Activated CD4-positive, alpha-beta T cell treated with anti-CD3 and anti-CD28 coated beads, Interleukin-2, amount 50 U/mL, for 1 hour (primary cell): ENCODE measurements at regions not wholly inside any gene's neighbourhood (a gene's known extent, or its start where the extent isn't known, plus 50 kb on each side); places are given as distances from the start of the nearest gene placed in this dataset.

ENCODE experiments used
- DNase-seq: peaks from one replicate; pipeline ENCODE4 v3.0.0-alpha.2; 2020

DNA sequence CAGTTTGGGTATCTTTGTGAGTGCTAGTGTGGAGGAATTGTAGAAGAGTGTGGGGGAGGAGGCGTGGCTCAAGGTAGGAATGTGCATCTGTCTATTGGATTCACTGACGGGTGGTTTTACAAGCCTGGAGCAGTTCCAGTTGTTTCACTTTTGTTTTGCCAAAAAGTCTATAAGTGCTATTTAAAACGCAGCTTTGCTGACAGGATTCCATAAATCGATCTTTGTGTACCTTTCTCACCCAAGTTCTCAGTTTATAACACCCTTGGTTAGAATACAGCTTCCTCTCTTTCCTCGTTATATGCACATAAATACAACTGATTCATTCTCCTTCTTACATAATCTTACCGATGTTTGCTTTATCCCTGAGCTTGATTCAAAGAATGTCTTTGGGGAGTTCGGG lies 123.2 kb upstream of the UBE2E2 start:
- no peak for DNase-seq

DNA sequence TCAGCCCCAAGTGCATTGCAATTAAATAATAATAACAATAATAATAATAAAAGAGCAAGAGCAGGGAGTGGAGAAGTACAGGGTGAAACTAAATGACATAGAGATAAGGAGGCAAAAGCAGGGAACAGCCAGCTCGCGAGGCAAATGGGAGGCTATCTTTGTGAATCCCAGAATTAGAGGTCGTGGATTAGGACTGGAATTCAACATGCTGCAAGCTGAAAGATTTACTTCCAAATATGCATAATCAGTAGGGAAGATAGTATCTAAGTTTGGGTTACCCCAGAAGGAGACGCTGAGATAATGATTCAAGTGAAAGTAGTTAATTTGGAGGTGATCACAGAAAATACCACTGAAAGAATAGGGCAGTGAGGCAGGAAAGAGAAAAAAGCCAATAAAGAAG lies 119.4 kb upstream of the UBE2E2 start:
- no peak for DNase-seq

DNA sequence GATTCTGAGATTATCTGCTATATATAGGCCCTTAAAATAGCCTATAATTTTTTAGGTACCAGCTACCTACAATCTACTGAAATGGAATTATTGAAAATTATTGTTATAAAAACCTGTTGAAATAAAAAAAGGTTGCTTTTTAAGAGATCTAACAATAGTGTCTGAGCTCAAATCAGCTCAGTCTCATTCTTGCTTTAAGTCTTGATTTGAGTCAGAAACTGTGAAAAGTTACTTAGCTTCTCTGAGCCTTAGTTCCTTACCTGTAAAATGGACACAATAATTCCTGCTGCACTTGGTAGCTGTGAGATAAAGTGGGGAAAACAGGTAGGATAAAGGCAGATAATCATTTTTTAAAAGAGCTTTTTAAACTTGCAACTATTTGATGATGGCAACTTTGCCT lies 118.8 kb upstream of the UBE2E2 start:
- DNase-seq = no peak

DNA sequence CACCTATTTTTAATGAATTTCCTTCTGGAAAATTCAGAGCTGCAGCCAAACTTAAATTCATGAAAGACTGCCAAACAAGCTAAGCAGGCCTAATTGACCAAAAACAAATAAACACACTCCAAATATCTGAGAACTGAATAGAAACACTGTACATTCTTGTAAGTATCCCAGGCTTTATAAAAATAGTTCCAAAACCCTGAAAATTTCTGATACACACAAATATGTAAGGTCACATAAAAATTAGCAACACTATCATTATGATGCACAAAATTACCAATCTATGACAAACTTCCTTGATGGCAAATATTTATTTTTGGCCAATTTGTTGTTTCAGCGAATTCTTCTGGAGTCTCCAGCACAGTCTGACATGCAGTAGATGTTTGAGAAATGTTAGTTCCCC lies 117.9 kb upstream of the UBE2E2 start:
- DNase-seq = no peak

DNA sequence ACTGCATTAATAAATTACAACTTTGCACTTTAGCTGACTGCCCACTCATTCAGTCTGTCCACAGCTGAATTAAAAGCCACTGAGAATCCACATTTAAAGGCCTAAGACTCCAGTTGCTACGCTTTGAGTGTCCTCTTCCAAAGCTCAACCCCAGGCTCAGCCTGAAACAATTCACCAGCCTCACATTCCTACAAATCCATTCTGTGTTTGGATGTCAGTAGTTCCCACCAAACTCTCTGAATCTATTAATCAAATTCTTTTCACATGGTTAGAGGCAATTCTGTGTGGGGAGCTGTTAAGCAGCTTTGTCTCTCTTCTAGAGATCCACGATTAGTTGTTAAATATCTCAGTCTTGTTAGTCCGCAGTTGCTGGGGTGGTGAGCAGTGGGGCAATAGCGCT lies 116.8 kb upstream of the UBE2E2 start:
- no peak for DNase-seq

DNA sequence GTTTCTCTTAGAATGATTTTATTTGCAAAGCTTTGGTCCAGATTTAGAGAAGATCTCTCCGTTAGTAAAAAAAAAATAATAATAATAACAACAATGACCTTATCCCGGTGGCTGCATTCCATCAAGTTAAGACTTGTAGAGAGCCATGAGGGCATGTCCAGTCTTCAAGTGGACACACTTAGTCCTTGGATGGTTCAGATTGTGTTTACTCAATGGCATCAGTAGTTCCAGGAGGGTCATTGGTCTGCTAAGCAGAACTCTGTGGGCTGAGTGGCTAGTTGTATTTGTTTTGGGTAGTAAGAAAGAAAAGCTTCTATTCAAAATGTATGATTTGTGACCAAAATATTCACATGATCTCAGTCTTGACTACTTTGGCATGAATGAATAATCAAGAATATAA lies 116.3 kb upstream of the UBE2E2 start:
- no peak for DNase-seq

DNA sequence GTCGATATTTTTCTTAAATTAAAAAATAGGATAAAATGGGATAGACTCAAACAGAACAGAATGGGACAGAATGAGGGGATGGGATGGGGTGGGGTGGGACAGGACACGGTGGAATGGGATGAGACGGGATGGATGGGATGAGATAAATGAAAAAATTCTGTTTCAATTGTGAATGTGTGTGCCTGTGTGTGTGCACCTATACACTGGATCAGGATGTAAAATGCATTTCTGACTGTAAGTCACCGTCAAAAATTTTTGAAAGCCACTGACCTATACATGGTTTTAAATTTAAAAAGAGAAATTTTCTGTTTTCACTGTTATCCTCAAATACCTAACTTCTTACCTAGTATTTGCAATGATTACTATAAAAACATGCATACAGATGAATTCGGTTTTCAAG lies 108.7 kb upstream of the UBE2E2 start:
- no peak for DNase-seq

DNA sequence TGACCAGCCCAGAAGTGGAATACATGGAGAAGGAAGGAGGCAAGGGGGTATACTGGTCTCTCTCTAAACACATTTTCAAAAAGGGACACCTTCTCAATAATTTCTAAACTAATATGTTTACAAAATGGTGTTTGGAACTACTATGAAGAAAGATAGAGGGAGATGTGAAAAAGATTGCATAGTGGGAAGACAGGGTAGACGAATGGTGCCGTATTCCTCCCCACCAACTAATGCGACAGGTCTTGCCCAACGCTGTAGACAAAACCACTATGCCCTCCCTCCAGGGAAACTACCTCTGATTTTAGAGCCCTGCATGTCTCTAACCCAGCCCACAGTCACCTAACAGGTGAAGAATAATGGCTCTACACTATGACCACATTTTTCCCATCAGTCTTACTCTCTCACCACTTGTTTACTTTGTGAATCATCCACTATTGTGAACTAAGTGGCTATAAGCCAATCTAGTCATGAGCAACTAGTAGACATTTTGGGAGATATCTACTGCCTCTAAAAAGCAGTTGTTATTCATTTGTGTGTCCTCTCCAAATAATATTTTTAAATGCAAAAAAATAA lies 108.2 kb upstream of the UBE2E2 start:
- no peak for DNase-seq

DNA sequence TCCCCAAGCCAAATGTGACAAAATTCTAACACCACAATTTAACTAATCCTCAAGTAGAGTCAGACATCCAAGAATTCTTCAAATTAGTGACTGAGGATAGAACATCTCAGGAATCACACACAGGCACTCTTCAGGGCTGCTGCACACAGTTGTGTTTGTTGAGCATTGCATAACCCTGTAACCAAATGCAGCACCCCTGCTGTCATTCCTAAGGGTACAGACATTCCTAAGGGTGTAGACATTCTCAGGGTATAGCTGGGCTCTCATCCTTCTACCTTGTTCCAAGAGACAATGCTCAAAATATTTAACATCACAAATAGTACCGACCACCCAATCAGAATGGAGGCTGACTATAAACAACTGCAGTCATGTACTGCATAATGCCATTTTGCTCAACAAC lies 107.1 kb upstream of the UBE2E2 start:
- no peak for DNase-seq

DNA sequence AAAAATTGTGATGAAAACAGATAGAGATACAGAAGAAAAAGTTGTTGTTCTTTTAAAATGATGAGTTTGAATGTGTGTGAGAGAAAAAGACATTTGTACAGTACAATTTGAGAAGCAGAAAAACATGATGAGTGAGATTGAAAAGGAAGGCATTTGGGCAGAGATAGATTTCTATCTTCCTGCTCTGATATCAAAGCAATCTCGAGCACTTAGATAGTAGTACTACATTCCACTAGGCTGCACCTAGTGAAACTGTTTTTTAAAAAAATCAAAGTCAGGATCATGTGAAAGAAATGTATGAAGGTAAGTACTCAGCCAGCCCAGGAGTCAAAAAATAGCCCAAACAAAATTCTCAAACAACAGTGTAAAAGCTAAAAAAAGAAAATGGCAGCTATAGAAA lies 104.1 kb upstream of the UBE2E2 start:
- no peak for DNase-seq

DNA sequence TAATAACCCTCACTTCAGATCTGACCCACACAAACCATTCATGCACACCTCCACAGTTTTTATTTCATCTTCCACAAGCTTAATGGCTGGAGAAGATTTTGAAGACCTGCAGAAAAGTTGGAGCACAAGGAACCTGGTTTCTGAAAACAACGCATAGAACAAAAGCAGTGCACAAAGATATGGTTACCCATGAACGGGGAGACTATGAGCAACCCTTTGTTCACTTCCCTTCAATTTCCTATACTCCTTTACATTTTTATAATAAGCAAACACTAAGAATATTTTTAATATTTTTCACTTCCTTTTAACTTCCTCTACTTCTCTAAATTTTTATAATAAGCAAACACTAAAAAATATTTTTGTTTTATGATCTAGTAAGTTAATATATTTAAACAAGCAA lies 103.5 kb upstream of the UBE2E2 start:
- DNase-seq = no peak

DNA sequence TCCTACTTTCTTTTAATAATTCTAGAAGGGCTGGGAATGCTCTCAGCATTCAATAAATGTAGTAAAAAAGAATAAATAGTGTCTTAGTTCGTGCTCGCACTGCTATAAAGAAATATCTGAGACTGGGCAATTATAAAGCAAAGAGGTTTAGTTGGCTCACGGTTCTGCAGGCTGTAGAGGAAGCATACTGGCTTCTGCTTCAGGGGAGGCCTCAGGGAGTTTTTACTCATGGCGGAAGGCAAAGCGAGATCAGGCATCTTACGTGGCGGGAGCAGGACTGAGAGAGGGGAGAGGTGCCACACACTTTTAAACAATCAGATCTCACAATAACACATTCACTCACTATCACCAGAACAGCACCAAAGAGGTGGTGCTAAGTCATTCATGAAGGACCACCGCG lies 103.0 kb upstream of the UBE2E2 start:
- DNase-seq = no peak

DNA sequence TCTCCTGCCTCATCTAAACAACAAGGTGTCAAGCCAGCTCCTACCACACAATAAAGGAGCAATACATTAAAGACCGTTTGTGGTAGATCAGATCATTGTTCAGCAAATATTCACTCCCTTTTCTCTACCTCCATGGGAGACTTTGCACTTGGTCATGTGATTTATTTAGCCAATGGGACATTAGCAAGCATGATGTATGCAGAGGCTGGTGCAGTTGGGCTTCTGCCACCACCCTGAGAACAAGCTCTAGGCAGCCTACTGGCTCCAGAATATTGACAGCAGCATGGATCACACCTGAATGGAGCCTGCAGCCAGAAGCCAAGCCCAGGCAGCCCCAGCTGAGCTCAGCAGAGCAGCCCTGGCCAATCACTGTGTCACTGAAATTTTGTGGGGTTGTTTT lies 99.4 kb upstream of the UBE2E2 start:
- no peak for DNase-seq

DNA sequence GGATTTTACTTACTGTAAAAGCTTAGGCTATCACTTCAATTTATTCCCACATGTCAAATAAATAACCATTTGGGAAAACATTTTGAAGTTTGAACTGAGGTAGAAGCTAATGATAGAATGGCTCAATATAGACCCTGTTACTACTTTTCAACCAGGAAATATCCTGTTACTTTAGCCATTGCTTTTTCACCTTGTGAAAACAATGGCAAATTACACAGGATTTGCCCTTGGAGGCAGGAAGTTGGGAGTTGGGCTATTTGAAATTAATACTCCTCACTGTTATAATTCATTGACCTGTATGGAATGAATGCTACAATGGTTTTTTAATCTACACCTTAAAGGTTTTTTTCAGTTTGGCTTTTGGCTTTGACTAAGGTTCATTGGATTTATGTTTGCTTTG lies 98.1 kb upstream of the UBE2E2 start:
- DNase-seq = no peak

DNA sequence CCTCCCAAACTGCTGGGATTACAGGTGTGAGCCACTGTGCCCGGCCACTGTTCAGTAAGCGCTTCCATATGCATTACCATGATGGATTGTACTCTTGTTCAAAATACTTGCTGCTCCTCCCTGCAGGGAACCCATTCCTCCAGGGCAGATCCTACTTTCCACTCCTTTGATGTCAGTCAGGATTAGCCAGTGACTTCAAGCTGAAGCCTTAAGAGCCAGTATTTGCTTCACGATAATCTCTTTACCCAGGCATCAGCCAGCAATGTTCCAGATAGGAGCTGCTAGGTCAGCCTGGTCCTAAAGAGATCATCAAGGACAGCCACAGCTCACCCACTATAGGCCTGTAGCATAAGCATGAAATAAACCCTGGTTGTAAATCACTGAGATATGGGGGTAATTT lies 96.5 kb upstream of the UBE2E2 start:
- DNase-seq = no peak

DNA sequence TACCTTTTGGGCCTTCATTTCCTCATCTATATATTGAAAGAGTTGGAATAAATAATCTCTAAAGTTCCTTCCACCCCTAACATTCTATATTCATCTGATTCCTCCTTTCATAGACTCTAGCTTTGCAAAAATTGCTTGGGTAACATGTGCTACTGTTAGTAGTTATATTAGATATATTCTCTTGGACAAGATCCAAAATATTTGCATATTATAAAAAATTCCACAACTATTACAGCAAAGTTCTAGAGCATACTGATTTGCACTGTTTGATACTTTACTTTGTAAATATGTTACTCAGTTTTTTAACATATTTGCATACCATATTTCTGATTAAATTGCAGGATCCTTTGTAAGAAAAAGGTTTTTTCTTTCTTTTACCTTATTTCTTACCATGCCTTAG lies 95.9 kb upstream of the UBE2E2 start:
- no peak for DNase-seq

DNA sequence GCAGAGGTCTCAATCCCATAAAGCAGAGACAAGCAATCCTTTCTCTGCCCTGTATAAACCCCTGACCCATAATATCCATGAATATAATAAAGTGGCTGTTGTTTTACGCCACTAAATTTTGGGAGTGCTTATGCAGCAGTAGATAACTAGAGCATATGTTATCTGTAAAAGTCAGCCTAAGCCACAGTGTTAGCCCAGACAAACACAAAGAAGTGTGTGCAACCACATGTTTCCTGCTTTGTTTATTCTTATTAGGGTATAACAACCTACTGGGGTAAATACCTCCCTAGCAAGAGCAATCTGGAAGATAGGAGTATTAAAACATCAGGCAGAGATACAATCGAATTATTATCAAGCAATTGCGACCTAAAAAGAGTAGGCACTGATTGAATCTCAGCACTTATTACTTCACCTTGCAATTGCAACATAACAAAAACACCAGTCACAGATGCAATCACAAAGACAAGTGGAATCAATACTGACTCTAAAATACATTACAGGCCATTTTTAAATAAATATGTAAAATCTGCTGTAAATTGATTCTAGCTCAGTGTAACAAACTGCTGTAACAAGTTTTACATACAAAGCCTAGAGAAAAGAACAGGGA lies 94.6 kb upstream of the UBE2E2 start:
- no peak for DNase-seq

DNA sequence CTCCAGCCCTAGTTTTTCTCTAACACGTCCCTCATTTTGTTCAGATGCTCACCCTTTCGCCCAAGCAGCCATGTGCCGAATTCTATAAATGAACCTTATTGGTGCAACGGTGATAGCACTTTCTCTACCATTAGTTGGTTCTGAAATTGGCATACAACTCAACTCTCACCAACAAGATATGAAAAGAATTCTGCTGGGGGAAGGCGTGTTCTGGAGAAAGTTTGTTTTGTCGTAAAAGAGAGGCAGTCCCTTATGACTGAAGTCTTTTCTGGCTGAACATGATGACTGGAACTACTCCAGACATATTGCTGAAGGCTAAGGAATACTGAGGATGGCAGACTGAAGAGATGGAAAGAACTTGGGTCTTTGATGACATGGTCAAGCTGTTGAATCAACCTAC lies 91.8 kb upstream of the UBE2E2 start:
- no peak for DNase-seq

DNA sequence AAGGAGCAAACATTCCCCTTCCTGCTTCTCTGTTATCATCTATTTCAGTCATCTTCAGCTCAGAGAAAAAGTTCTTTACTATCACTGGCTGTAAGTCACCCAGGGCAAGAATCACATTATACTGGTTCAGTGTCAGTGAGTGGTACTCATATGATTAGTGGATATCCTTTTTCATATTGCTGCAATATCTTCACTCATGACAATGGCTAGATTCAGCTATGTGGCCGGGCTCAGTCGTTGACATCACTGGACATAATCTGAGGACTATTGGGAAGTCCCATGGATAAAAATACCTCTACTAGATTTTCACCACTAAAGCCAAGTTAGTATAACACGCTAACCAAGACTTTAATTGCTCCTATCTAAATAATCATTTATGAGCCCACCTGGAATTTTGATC lies 91.3 kb upstream of the UBE2E2 start:
- DNase-seq = no peak

DNA sequence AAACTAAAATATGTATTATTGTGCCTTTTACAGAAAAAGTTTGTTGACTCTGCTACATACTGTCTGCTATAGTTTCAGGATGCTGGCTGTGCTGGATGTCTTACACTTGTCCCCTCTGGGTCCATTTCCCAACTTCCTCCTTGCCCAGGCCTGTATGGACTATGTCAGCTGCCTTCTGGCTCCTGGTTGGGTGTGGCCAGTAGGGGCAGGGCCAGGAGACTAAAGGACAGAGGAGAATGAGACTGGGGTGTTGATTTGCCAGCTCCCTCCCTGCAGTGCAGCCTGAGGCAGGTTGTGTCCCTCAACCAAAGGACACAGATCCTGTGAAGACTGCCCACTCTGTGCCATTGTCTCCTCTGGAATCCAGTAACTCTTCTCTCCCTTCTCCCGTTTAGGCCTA lies 90.6 kb upstream of the UBE2E2 start:
- no peak for DNase-seq

DNA sequence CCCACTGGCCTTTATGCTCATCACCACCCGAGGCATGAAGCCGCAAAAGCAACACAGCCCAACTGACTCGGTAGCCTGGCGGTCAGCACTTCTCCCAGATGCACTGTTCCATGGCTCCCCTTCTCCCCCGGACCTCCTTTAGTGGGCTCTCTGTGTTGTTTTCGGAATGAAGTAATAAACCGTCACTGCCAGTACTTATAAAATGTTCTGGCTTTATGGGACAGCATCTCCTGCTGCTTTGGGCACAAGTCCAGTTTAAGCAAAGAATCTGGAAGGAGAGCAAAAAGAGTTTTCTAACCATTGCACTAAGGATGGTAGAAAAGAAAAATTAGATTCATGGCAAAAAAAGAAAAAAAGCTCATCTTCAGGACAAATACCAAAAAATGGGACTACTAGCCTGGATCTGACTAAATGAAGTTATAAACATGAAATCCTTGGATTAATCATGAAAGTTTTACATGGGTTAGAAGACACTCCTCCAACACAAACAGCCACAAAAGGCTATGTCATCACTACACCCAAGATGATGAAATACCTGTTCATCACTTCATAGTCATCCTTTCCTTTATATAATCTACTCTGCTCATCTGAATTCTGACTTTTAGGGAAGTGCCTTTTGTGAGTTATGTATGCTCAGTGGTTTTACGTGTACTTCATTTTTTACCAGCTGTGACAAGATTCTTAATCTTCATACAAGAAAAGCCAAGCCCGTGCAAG lies 89.5 kb upstream of the UBE2E2 start:
- no peak for DNase-seq

DNA sequence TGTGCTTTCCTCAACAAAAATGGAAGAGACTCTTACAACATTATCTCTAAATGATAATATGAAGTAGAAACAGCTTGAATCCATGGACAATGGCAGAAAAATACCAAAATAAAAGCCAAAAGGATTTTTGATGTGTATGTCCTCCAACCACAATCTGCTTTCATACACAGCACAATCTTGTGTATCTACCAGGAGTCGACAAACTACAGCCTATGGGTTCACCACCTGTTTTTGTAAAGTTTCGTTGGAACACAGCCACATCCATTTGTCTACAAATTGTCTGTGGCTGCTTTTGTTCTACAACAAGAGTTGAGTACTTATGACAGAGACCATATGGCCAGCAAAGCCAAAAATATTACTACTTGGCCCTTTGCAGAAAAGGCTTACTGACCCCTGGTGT lies 88.7 kb upstream of the UBE2E2 start:
- no peak for DNase-seq

DNA sequence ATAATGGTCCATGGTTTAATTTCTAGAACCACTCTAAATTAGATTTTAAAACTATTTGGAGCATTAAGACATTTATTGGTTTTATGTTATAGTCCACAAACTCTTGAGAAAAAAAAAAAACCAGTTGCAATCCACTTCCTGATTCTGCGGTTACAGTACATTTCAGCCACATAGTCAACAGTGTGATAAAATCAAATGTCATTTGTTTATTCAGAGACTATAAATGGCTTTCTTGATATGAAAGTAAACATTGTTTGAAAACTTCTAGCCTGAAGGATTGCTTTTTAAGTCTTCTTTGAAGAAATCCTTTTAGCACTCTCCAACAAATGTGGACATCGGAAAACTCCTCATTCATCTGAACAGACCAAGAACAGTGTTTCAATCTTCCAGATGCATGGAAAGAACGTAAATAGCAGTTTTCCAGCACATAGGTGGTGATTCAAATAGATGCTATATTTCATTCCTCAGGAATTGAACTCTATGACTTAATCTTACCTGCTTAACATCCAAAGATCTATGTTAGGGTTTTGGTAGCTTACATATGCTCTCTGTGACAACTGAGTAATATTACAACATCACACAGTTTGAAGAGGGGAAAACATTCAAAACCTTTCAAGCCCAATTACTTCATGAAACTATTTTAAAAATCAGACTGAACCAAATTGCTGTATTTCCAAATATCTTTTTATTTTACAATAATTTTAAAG lies 87.8 kb upstream of the UBE2E2 start:
- DNase-seq = no peak
